Neural progenitor cell (in vitro differentiated cells): ENCODE measurements at regions not wholly inside any gene's neighbourhood (a gene's known extent, or its start where the extent isn't known, plus 50 kb on each side); places are given as distances from the start of the nearest gene placed in this dataset.

ENCODE experiments used
- DNase-seq: peaks from one replicate; pipeline ENCODE4 v3.0.0-alpha.2; 2016; ENCODE audit warnings: low spot score
- H2AFZ ChIP-seq: fragments of 200-600 bp; sonication (generic); replicated peaks from 2 replicates; pipeline ENCODE4 v1.6.1; 2016; ENCODE audit warnings: antibody characterized with exemption
- H3F3A ChIP-seq: fragments of 200-600 bp; sonication (generic); 2 replicates; pipeline ENCODE4 v1.6.1; 2016; ENCODE audit warnings: antibody characterized with exemption, low read depth
- H3K27ac ChIP-seq: fragments of 200-600 bp; sonication (generic); 2 replicates; pipeline ENCODE4 v1.5.1; 2016; ENCODE audit warnings: mild to moderate bottlenecking
- H3K27me3 ChIP-seq: fragments of 200-600 bp; sonication (generic); 2 replicates; pipeline ENCODE4 v1.6.1; 2016; ENCODE audit warnings: mild to moderate bottlenecking, moderate library complexity
- H3K36me3 ChIP-seq: fragments of 200-600 bp; sonication (generic); 2 replicates; pipeline ENCODE4 v1.5.1; 2016
- H3K4me1 ChIP-seq: fragments of 200-600 bp; sonication (generic); 2 replicates; pipeline ENCODE4 v1.6.1; 2016; ENCODE audit warnings: mixed run types
- H3K4me2 ChIP-seq: fragments of 200-600 bp; sonication (generic); 2 replicates; pipeline ENCODE4 v1.6.1; 2016
- H3K4me3 ChIP-seq: fragments of 200-600 bp; sonication (generic); 2 replicates; pipeline ENCODE4 v1.5.1; 2016
- H3K79me2 ChIP-seq: fragments of 200-600 bp; sonication (generic); 2 replicates; pipeline ENCODE4 v1.6.1; 2016; ENCODE audit warnings: low read depth
- H3K9ac ChIP-seq: fragments of 200-600 bp; sonication (generic); 2 replicates; pipeline ENCODE4 v1.6.1; 2016
- H3K9me3 ChIP-seq: fragments of 200-600 bp; sonication (generic); 2 replicates; pipeline ENCODE4 v1.5.1; 2016; ENCODE audit warnings: low read depth
- H4K20me1 ChIP-seq: fragments of 200-600 bp; sonication (generic); 2 replicates; pipeline ENCODE4 v1.6.1; 2016; ENCODE audit warnings: low read depth
- H3K27ac Mint-ChIP-seq: 3 replicates; pipeline ENCODE4 v1.8.0; 2021; ENCODE audit warnings: mixed read lengths
- H3K27me3 Mint-ChIP-seq: 2 replicates; pipeline ENCODE4 v1.8.0; 2022; ENCODE audit warnings: low read depth, mild to moderate bottlenecking, inconsistent platforms, moderate library complexity, mixed read lengths; ENCODE audit not compliant: insufficient read depth
- H3K36me3 Mint-ChIP-seq: 3 replicates; pipeline ENCODE4 v1.8.0; 2021; ENCODE audit warnings: mixed read lengths
- H3K4me1 Mint-ChIP-seq: 3 replicates; pipeline ENCODE4 v1.8.0; 2021; ENCODE audit warnings: mixed read lengths
- H3K4me3 Mint-ChIP-seq: 3 replicates; pipeline ENCODE4 v1.8.0; 2021; ENCODE audit warnings: mild to moderate bottlenecking, moderate library complexity, mixed read lengths
- H3K9me3 Mint-ChIP-seq: 3 replicates; pipeline ENCODE4 v1.8.0; 2020; ENCODE audit warnings: mixed read lengths
- CTCF ChIP-seq: fragments of 200-600 bp; sonication (generic); IDR thresholded peaks from 2 replicates; pipeline ENCODE4 v1.5.1; 2017; ENCODE audit warnings: antibody characterized with exemption, mild to moderate bottlenecking
- EZH2 ChIP-seq: fragments of 200-600 bp; sonication (generic); IDR thresholded peaks from 2 replicates; pipeline ENCODE4 v1.6.1; 2017; ENCODE audit warnings: antibody characterized with exemption, mild to moderate bottlenecking, moderate library complexity
- EZH2phosphoT487 ChIP-seq: fragments of 200-600 bp; sonication (generic); IDR thresholded peaks from 2 replicates; pipeline ENCODE4 v1.6.1; 2017; ENCODE audit warnings: antibody characterized with exemption

- Mint-ChIP-seq H3K27ac (no peak overlapping the region), H3K27me3 (peaks cover 7% of the 10 kb centered on the region), H3K9me3 (peaks cover 3% of the 10 kb centered on the region), H3K36me3 (no peaks in the 10 kb centered on the region), H3K4me3 (no peak overlapping the region), H3K4me1 (peaks cover 16% of the 10 kb centered on the region)
- Histone ChIP-seq H3K27me3 (no peaks in the 10 kb centered on the region), H3F3A (no peaks in the 10 kb centered on the region), H3K9ac (no peak overlapping the region), H3K79me2 (no peaks in the 10 kb centered on the region), H3K4me2 (no peak overlapping the region), H3K4me3 (no peak overlapping the region), H3K9me3 (no peaks in the 10 kb centered on the region), H3K36me3 (no peaks in the 10 kb centered on the region), H3K27ac (no peak overlapping the region), H4K20me1 (no peaks in the 10 kb centered on the region), H3K4me1 (no peaks in the 10 kb centered on the region), H2AFZ (no peak overlapping the region)
- DNase-seq = no peak
- TF ChIP-seq EZH2 (no peak), CTCF (no peak), EZH2phosphoT487 (no peak)
Measured at GRCh38 chr19:28578786-28579505, 634.0 kb downstream of the UQCRFS1 start.

GRCh38 chr19:28578208-28578607, 634.7 kb downstream of the UQCRFS1 start:
- H3K36me3 Mint-ChIP-seq = no peaks in the 10 kb centered on the region
- DNase-seq = no peak
- H3K9me3 ChIP-seq = no peaks in the 10 kb centered on the region
- H3F3A ChIP-seq = no peaks in the 10 kb centered on the region
- no peaks in the 10 kb centered on the region for H3K36me3 ChIP-seq
- no peaks in the 10 kb centered on the region for H3K4me1 ChIP-seq
- H4K20me1 ChIP-seq = no peaks in the 10 kb centered on the region
- H3K27ac Mint-ChIP-seq = no peak overlapping the region
- H3K4me3 ChIP-seq = no peak overlapping the region
- H3K9ac ChIP-seq = no peak overlapping the region
- no peaks in the 10 kb centered on the region for H3K27me3 ChIP-seq
- TF ChIP-seq CTCF (no peak), EZH2phosphoT487 (no peak), EZH2 (no peak)
- no peak overlapping the region for H2AFZ ChIP-seq
- peaks cover 3% of the 10 kb centered on the region for H3K9me3 Mint-ChIP-seq
- H3K4me1 Mint-ChIP-seq = peaks cover 13% of the 10 kb centered on the region
- H3K79me2 ChIP-seq = no peaks in the 10 kb centered on the region
- no peak overlapping the region for H3K4me3 Mint-ChIP-seq
- H3K27ac ChIP-seq = no peak overlapping the region
- peaks cover 7% of the 10 kb centered on the region for H3K27me3 Mint-ChIP-seq
- H3K4me2 ChIP-seq = no peak overlapping the region

- H3K27ac Mint-ChIP-seq = no peak overlapping the region
- H3K27me3 Mint-ChIP-seq = peaks cover 7% of the 10 kb centered on the region
- H3K4me1 ChIP-seq = no peaks in the 10 kb centered on the region
- H3K4me3 ChIP-seq = no peak overlapping the region
- H4K20me1 ChIP-seq = no peaks in the 10 kb centered on the region
- H3K9me3 ChIP-seq = no peaks in the 10 kb centered on the region
- H3K79me2 ChIP-seq = no peaks in the 10 kb centered on the region
- no peaks in the 10 kb centered on the region for H3K27me3 ChIP-seq
- H3K36me3 Mint-ChIP-seq = no peaks in the 10 kb centered on the region
- H3K27ac ChIP-seq = no peak overlapping the region
- no peaks in the 10 kb centered on the region for H3K36me3 ChIP-seq
- H3K9ac ChIP-seq = no peak overlapping the region
- H3K4me2 ChIP-seq = no peak overlapping the region
- H3K9me3 Mint-ChIP-seq = peaks cover 3% of the 10 kb centered on the region
- H2AFZ ChIP-seq = no peak overlapping the region
- DNase-seq = no peak
- peaks cover 13% of the 10 kb centered on the region for H3K4me1 Mint-ChIP-seq
- no peaks in the 10 kb centered on the region for H3F3A ChIP-seq
- TF ChIP-seq EZH2phosphoT487 = no peak
- no peak for TF ChIP-seq EZH2
- TF ChIP-seq CTCF = no peak
- no peak overlapping the region for H3K4me3 Mint-ChIP-seq
Measured at GRCh38 chr19:28577666-28578065, 635.3 kb downstream of the UQCRFS1 start.
